BJ (cell line): ENCODE measurements at regions not wholly inside any gene's neighbourhood (a gene's known extent, or its start where the extent isn't known, plus 50 kb on each side); places are given as distances from the start of the nearest gene placed in this dataset.

Experiments used
- CTCF ChIA-PET: fragments of 350-600 bp; formaldehyde crosslinking; extraction: SDS; loops from one replicate; lab custom pipeline; 2021; ENCODE audit warnings: antibody characterized with exemption, inconsistent platforms; lab: Yijun Ruan, JAX
- POLR2A ChIA-PET: fragments of 300-600 bp; sonication (Branson Sonifier 250); formaldehyde crosslinking; extraction: SDS; loops from one replicate; lab custom pipeline; 2021; ENCODE audit warnings: antibody characterized with exemption; lab: Charles Lee
- DNase-seq: peaks from one replicate; pipeline ENCODE4 v3.0.0-alpha.2; 2011; ENCODE audit warnings: low read depth
- H3K27me3 ChIP-seq: 2 replicates; pipeline ENCODE4 v1.6.0; 2011; ENCODE audit warnings: low read length; ENCODE audit not compliant: control insufficient read depth, insufficient read depth
- H3K36me3 ChIP-seq: 2 replicates; pipeline ENCODE4 v1.5.1; 2011; ENCODE audit warnings: low read length; ENCODE audit not compliant: control insufficient read depth, insufficient read depth
- H3K4me3 ChIP-seq: 2 replicates; pipeline ENCODE4 v1.5.1; 2011; ENCODE audit warnings: low read depth, mild to moderate bottlenecking, control low read depth, low read length
- CTCF ChIP-seq: IDR thresholded peaks from 2 replicates; pipeline ENCODE4 v1.5.1; 2011; ENCODE audit warnings: low read depth, mild to moderate bottlenecking, control low read depth, inconsistent platforms, low read length, moderate library complexity; ENCODE audit not compliant: insufficient read depth

GRCh38 chr2:15049096-15049993 lies 416.8 kb downstream of the LRATD1 start:
- Histone ChIP-seq H3K27me3 (no peaks in the 10 kb centered on the region), H3K36me3 (no peaks in the 10 kb centered on the region), H3K4me3 (no peak overlapping the region)
- TF ChIP-seq CTCF: no peak
- DNase-seq: no peak
- POLR2A ChIA-PET: no interaction called here
- CTCF ChIA-PET: no interaction called here

DNA sequence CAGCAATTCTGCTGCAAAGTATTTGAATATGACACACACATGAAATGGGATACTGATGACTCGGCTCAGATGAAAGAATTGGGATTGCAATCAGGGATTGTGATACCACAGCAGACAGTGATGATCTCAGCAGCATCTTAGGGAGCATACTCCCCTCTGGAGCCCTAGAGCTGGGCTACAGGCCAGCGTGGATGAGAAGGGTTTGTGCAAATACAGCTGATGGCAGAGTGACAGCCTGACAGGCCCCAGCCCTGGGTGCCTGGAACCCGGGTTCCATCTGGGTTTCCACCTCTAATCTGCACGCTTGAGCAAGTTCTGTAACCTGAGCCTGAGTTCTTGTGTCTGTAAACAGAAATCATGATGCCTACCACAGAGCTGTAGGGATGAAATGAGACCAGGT lies 418.0 kb downstream of the LRATD1 start:
- Histone ChIP-seq H3K27me3 (no peaks in the 10 kb centered on the region), H3K4me3 (no peak overlapping the region), H3K36me3 (no peaks in the 10 kb centered on the region)
- POLR2A ChIA-PET: no interaction called here
- DNase-seq: no peak
- TF ChIP-seq CTCF: no peak
- CTCF ChIA-PET: no interaction called here

- Histone ChIP-seq H3K27me3 (no peaks in the 10 kb centered on the region), H3K4me3 (no peak overlapping the region), H3K36me3 (no peaks in the 10 kb centered on the region)
- ChIA-PET POLR2A (no interaction called here), CTCF (interaction anchor here (1.5 kb wide), 1 partner anchor 15 kb away, joined by 3 read pairs; no protein-coding TSS in a partner anchor)
- TF ChIP-seq CTCF: no peak
- no peak for DNase-seq
Observed at GRCh38 chr2:15053542-15053941, 421.0 kb downstream of the LRATD1 start.

GRCh38 chr2:15058015-15058720 lies 425.7 kb downstream of the LRATD1 start:
- no peak overlapping the region for H3K4me3 ChIP-seq
- DNase-seq: no peak
- H3K36me3 ChIP-seq: no peaks in the 10 kb centered on the region
- POLR2A ChIA-PET: no interaction called here
- peak; percentile 9; the same call in 1 of the 2 replicates for TF ChIP-seq CTCF
- CTCF ChIA-PET: no interaction called here
- no peaks in the 10 kb centered on the region for H3K27me3 ChIP-seq

DNA sequence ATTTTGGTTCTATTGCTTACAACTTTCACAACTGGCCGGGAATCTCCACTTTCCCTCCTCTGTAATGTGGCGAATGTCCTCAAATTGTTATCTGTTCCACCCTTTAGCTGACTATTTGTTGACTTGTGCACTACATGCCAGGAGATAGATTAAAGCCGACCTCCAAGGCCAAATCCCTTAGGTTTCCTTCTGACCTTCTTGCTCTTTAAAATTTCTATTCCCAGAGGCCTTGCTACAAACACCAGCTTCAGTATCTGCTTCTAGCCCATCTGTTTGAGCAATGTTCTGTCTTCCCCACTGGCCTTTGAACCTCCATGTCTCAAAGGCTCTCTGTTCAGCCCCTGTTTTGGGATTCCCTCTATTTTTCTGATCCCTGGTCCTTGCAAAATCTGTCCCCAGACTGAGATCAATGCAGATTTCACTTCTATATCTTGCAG lies 426.2 kb downstream of the LRATD1 start:
- CTCF ChIA-PET: no interaction called here
- H3K36me3 ChIP-seq: no peaks in the 10 kb centered on the region
- H3K4me3 ChIP-seq: no peak overlapping the region
- no peak for DNase-seq
- no peak for TF ChIP-seq CTCF
- H3K27me3 ChIP-seq: no peaks in the 10 kb centered on the region
- POLR2A ChIA-PET: no interaction called here
